ENCODE measurements at regions not wholly inside any gene's neighbourhood (a gene's known extent, or its start where the extent isn't known, plus 50 kb on each side); places are given as distances from the start of the nearest gene placed in this dataset.

- DNase-seq, result no peak
- no peak for TF ChIP-seq CTCF (IDR thresholded peaks at IDR 0.05; ENCODE audit: borderline replicate concordance, extremely low read depth, insufficient read depth)
- no peak for FAIRE-seq
- H3K4me1 ChIP-seq (ENCODE audit: control insufficient read depth in 2 of 3, insufficient read depth in 2 of 3, low read depth in 1 of 3, low read length in 3 of 3), result no peaks in the 10 kb centered on the region
- H3K9ac ChIP-seq (ENCODE audit: low read length in 3 of 3), result no peak overlapping the region
- H3K27ac ChIP-seq (ENCODE audit: low read depth in 2 of 2, low read length in 2 of 2), result no peak overlapping the region
- intact Hi-C loops (cut with DNase I), result loop anchor here (10.0 kb wide), 1 partner anchor 63 kb away; no protein-coding TSS in a partner anchor
- no peaks in the 10 kb centered on the region for H3K36me3 ChIP-seq (ENCODE audit: control insufficient read depth in 2 of 3, insufficient read depth in 3 of 3, low read length in 3 of 3)
- H3K9me3 ChIP-seq (ENCODE audit: control insufficient read depth in 2 of 3, insufficient read depth in 1 of 3, low read length in 3 of 3), result peaks cover 0 to 5% (median 0%) of the 10 kb centered on the region in 3 donors
- no peak overlapping the region for H3K4me3 ChIP-seq (ENCODE audit: low read length in 3 of 3)
- no peaks in the 10 kb centered on the region for H3K27me3 ChIP-seq (ENCODE audit: control insufficient read depth, insufficient read depth, low read length)
These were observed 749.9 kb downstream of the METTL15 start for GRCh38 chr11:28858076-28858475.

GRCh38 chr11:28849053-28849452 is 740.9 kb downstream of the METTL15 start:
- H3K4me3 ChIP-seq (ENCODE audit: low read length in 3 of 3), result no peak overlapping the region
- H3K9me3 ChIP-seq (ENCODE audit: control insufficient read depth in 2 of 3, insufficient read depth in 1 of 3, low read length in 3 of 3), result peaks cover 0 to 3% (median 0%) of the 10 kb centered on the region in 3 donors
- H3K9ac ChIP-seq (ENCODE audit: low read length in 3 of 3), result no peak overlapping the region
- no peak for FAIRE-seq
- TF ChIP-seq CTCF (IDR thresholded peaks at IDR 0.05; ENCODE audit: borderline replicate concordance, extremely low read depth, insufficient read depth), result no peak
- H3K4me1 ChIP-seq (ENCODE audit: control insufficient read depth in 2 of 3, insufficient read depth in 2 of 3, low read depth in 1 of 3, low read length in 3 of 3), result no peaks in the 10 kb centered on the region
- intact Hi-C loops (cut with DNase I), result no loop called here
- no peaks in the 10 kb centered on the region for H3K27me3 ChIP-seq (ENCODE audit: control insufficient read depth, insufficient read depth, low read length)
- H3K36me3 ChIP-seq (ENCODE audit: control insufficient read depth in 2 of 3, insufficient read depth in 3 of 3, low read length in 3 of 3), result no peaks in the 10 kb centered on the region
- H3K27ac ChIP-seq (ENCODE audit: low read depth in 2 of 2, low read length in 2 of 2), result no peak overlapping the region
- no peak for DNase-seq

- no peaks in the 10 kb centered on the region for H3K9me3 ChIP-seq (ENCODE audit: control insufficient read depth in 2 of 3, insufficient read depth in 1 of 3, low read length in 3 of 3)
- intact Hi-C loops (cut with DNase I), result no loop called here
- no peak for FAIRE-seq
- no peaks in the 10 kb centered on the region for H3K36me3 ChIP-seq (ENCODE audit: control insufficient read depth in 2 of 3, insufficient read depth in 3 of 3, low read length in 3 of 3)
- H3K27ac ChIP-seq (ENCODE audit: low read depth in 2 of 2, low read length in 2 of 2), result no peak overlapping the region
- no peak overlapping the region for H3K9ac ChIP-seq (ENCODE audit: low read length in 3 of 3)
- H3K4me3 ChIP-seq (ENCODE audit: low read length in 3 of 3), result no peak overlapping the region
- no peaks in the 10 kb centered on the region for H3K4me1 ChIP-seq (ENCODE audit: control insufficient read depth in 2 of 3, insufficient read depth in 2 of 3, low read depth in 1 of 3, low read length in 3 of 3)
- no peaks in the 10 kb centered on the region for H3K27me3 ChIP-seq (ENCODE audit: control insufficient read depth, insufficient read depth, low read length)
- no peak for TF ChIP-seq CTCF (IDR thresholded peaks at IDR 0.05; ENCODE audit: borderline replicate concordance, extremely low read depth, insufficient read depth)
- DNase-seq, result no peak
These were observed 734.5 kb downstream of the METTL15 start for GRCh38 chr11:28842716-28843115.

GRCh38 chr11:28838741-28839140 is 730.6 kb downstream of the METTL15 start:
- Histone ChIP-seq H3K4me1 (ENCODE audit: control insufficient read depth in 2 of 3, insufficient read depth in 2 of 3, low read depth in 1 of 3, low read length in 3 of 3) (peaks cover 0 to 5% (median 0%) of the 10 kb centered on the region in 3 donors), H3K27ac (ENCODE audit: low read depth in 2 of 2, low read length in 2 of 2) (no peak overlapping the region), H3K36me3 (ENCODE audit: control insufficient read depth in 2 of 3, insufficient read depth in 3 of 3, low read length in 3 of 3) (no peaks in the 10 kb centered on the region), H3K9ac (ENCODE audit: low read length in 3 of 3) (no peak overlapping the region), H3K4me3 (ENCODE audit: low read length in 3 of 3) (no peak overlapping the region), H3K9me3 (ENCODE audit: control insufficient read depth in 2 of 3, insufficient read depth in 1 of 3, low read length in 3 of 3) (no peaks in the 10 kb centered on the region), H3K27me3 (ENCODE audit: control insufficient read depth, insufficient read depth, low read length) (no peaks in the 10 kb centered on the region)
- intact Hi-C loops (cut with DNase I), result no loop called here
- TF ChIP-seq CTCF (IDR thresholded peaks at IDR 0.05; ENCODE audit: borderline replicate concordance, extremely low read depth, insufficient read depth), result no peak
- DNase-seq, result no peak
- FAIRE-seq, result no peak

Data from kidney (tissue), 13 donors.